ENCODE measurements at regions not wholly inside any gene's neighbourhood (a gene's known extent, or its start where the extent isn't known, plus 50 kb on each side); places are given as distances from the start of the nearest gene placed in this dataset.
"Not testable (repeated sequence)": the region's sequence is repeated elsewhere in the genome, so short reads cannot be mapped to it uniquely, and the experiment has no call there.

DNA sequence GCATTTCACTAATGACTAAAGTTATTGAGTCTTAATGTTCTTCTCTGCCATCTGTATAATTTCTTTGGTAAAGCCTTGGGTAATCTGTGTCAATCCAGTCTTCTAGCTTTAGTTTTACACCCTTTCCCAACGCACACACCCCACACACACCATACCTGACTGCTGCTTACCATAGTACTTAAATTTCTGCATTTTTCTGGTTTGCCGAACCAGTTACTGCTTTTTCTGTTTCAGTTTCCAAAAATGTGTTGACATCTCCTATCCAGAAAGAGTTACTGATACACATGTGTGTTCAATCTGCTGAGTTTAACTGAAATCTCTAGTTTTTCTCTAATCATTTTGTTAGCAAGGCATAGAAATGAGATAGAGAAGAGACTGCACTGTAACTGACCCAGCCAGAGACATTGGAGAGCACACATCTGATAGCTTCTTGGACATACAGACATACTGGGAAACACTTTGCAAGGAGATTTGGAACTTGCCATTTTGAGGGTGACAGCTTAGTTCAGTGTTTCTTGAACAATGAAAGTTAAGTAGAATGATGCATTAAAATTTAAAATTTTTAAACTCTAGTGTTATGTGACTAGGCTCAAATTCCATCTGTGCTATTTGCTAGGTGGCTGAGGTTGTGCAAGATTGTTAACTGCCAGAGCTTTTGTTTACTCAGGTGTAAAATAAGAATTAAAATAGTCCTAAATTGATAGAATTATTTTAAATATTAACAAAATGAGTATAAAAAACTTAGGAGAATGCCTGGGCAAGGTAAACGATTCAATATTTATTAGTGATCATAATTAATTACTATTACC is 807.6 kb downstream of the DNAJB9 start:
- no peak overlapping the region for H3K27ac ChIP-seq (ENCODE audit: low read length)
- WGBS: 76% methylated on average over 3 of the region's 3 CpGs
- DNase-seq (no peak), ATAC-seq (no peak)
- intact Hi-C loops (cut with DNase I): no loop called here
- H3K27me3 ChIP-seq (ENCODE audit: control insufficient read depth, insufficient read depth): no peaks in the 10 kb centered on the region
- no peaks in the 10 kb centered on the region for H3K4me1 ChIP-seq (ENCODE audit: control insufficient read depth, insufficient read depth, low read length)
- no peaks in the 10 kb centered on the region for H3K9me3 ChIP-seq (ENCODE audit: control insufficient read depth, low read length)
- no peak overlapping the region for H3K4me3 ChIP-seq (ENCODE audit: low read length)

DNA sequence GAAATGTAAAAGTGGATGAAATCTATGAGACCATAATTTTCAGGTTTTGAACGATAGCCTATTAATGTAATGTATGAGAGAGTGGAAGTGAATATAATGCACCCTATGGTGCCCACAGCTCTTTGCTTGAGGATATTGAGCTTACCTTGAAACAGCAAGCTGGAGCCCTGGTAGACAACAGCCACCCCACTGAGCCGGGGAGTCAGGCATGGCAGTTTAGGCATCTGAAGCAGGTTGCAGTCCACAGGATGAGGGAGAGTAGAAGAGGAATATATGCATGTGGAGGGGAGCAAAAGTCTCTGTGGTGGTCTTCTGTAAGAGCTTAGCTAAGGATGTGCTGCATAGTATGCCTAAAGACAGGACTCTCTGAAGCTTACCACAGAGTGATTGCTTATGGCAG is 817.3 kb downstream of the DNAJB9 start:
- no peak overlapping the region for H3K27ac ChIP-seq (ENCODE audit: low read length)
- ATAC-seq: no peak
- no peaks in the 10 kb centered on the region for H3K27me3 ChIP-seq (ENCODE audit: control insufficient read depth, insufficient read depth)
- no peak overlapping the region for H3K4me3 ChIP-seq (ENCODE audit: low read length)
- intact Hi-C loops (cut with DNase I): no loop called here
- no peak for DNase-seq
- no peaks in the 10 kb centered on the region for H3K9me3 ChIP-seq (ENCODE audit: control insufficient read depth, low read length)
- H3K4me1 ChIP-seq (ENCODE audit: control insufficient read depth, insufficient read depth, low read length): no peaks in the 10 kb centered on the region
- WGBS: 96% methylated on average over 2 of the region's 2 CpGs

DNA sequence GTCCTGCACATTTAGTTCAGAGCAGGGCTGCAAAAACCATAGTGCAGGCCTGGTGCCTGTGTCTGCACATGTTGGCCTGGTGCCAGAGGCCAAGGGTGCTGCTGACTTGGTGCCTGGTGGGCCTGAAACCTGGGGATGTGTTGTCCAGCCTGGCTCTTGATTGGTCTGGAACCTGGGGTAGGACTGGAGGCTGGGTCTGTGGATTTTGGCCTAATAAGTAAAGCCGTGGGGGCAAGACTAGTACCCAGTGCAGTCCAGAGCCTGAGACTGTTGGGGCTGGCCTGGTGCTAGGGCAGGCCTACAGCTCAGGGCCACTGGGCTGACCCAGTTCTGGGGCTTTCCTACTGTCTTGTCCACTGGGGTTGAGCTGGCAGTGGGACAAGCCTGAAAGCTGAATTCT is 817.9 kb downstream of the DNAJB9 start:
- 95% methylated on average over 1 of the region's 1 CpG for WGBS
- intact Hi-C loops (cut with DNase I): no loop called here
- H3K27me3 ChIP-seq (ENCODE audit: control insufficient read depth, insufficient read depth): no peaks in the 10 kb centered on the region
- ATAC-seq (peak in 1 of 2 donors; percentile 29), DNase-seq (peak in 2 of 3 donors; percentile 28 to 41)
- H3K27ac ChIP-seq (ENCODE audit: low read length): no peak overlapping the region
- no peak overlapping the region for H3K4me3 ChIP-seq (ENCODE audit: low read length)
- H3K4me1 ChIP-seq (ENCODE audit: control insufficient read depth, insufficient read depth, low read length): no peaks in the 10 kb centered on the region
- H3K9me3 ChIP-seq (ENCODE audit: control insufficient read depth, low read length): no peaks in the 10 kb centered on the region

DNA sequence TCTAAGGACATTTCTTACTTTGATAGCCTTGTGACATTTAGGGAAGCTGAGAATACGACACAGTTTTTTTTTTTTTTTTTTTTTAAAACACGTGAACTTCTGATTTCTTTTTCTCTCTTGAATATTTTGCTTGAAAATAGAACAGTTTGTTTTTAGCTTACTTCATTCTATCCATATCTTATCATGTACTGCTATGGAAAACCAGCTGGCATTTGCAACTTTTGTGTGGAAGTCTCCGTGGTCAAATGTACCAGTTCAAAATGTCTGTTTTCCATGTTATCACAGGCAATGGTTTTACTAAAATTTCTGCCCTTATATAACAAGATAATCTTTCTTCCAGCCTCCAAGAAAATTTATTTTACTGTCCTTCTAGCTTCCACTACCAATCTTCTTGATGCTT is 821.6 kb downstream of the DNAJB9 start:
- intact Hi-C loops (cut with DNase I): no loop called here
- Histone ChIP-seq H3K27ac (ENCODE audit: low read length) (no peak overlapping the region), H3K9me3 (ENCODE audit: control insufficient read depth, low read length) (no peaks in the 10 kb centered on the region), H3K4me1 (ENCODE audit: control insufficient read depth, insufficient read depth, low read length) (no peaks in the 10 kb centered on the region), H3K4me3 (ENCODE audit: low read length) (no peak overlapping the region), H3K27me3 (ENCODE audit: control insufficient read depth, insufficient read depth) (no peaks in the 10 kb centered on the region)
- no peak for DNase-seq
- ATAC-seq: no peak
- WGBS: 43% methylated on average over 3 of the region's 3 CpGs

DNA sequence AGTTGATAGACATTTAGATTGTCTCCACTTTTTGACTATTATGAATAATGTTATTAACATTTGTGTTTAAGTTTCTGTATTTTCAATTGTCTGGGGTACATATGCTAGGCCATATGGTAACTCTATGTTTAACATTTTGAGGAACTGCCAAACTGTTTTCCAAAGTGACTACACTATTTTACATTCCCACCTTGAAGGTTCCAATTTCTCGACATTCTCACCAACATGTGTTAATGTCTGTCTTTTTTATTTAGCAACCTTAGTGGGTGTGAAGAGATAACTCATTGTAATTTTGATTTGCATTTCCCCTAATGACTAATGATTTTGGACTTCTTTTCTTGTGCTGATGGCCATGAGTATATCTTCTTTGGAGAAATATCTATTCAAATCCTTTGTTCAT is 832.4 kb downstream of the DNAJB9 start:
- Histone ChIP-seq H3K27ac (ENCODE audit: low read length) (no peak overlapping the region), H3K4me3 (ENCODE audit: low read length) (no peak overlapping the region), H3K27me3 (ENCODE audit: control insufficient read depth, insufficient read depth) (no peaks in the 10 kb centered on the region), H3K9me3 (ENCODE audit: control insufficient read depth, low read length) (no peaks in the 10 kb centered on the region), H3K4me1 (ENCODE audit: control insufficient read depth, insufficient read depth, low read length) (no peaks in the 10 kb centered on the region)
- DNase-seq: no peak
- no peak for ATAC-seq
- WGBS: 84% methylated on average over 1 of the region's 1 CpG
- intact Hi-C loops (cut with DNase I): no loop called here

DNA sequence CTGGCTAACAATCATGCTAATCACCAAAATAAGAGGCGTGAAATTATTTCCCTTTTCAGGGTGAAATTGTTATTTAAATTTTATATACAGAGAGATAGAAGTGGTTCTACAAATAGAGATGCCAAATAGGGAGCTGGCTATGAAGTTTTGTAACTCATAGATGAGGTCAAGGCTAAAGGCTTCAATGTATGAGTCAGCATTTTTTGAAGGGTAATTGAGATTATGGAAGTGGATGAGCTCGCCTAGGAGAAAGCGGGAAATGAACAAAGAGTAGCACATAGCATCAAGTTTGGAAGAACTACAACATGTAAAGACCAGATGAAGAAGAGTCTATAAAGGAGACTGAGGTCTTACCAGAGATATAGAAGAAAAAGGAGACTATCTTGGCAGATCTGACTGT is 838.1 kb downstream of the DNAJB9 start:
- no peak for ATAC-seq
- no peaks in the 10 kb centered on the region for H3K9me3 ChIP-seq (ENCODE audit: control insufficient read depth, low read length)
- no peak overlapping the region for H3K4me3 ChIP-seq (ENCODE audit: low read length)
- DNase-seq: no peak
- H3K27me3 ChIP-seq (ENCODE audit: control insufficient read depth, insufficient read depth): no peaks in the 10 kb centered on the region
- intact Hi-C loops (cut with DNase I): no loop called here
- H3K4me1 ChIP-seq (ENCODE audit: control insufficient read depth, insufficient read depth, low read length): no peaks in the 10 kb centered on the region
- no peak overlapping the region for H3K27ac ChIP-seq (ENCODE audit: low read length)
- 82% methylated on average over 3 of the region's 3 CpGs for WGBS

DNA sequence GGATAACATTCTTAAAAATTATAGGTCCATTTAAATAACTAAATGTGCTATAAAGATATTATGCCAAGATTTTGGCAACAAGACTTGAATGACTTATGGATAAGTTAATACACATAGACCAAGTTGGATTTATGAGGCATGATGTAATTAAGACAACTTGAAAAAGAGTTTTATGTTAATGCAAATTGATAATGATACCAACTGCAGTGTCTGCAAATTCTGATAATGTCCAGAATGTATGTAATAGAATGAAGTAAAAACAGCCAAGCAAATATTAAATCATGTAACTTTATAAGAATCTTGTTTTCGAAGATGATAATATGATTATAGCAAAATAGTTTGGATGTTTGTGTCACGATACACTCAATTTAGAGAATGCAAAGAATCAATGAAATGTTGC is 868.3 kb downstream of the DNAJB9 start:
- WGBS: 70% methylated on average over 2 of the region's 2 CpGs
- Histone ChIP-seq H3K27ac (ENCODE audit: low read length) (no peak overlapping the region), H3K9me3 (ENCODE audit: control insufficient read depth, low read length) (no peaks in the 10 kb centered on the region), H3K4me1 (ENCODE audit: control insufficient read depth, insufficient read depth, low read length) (no peaks in the 10 kb centered on the region), H3K4me3 (ENCODE audit: low read length) (no peak overlapping the region), H3K27me3 (ENCODE audit: control insufficient read depth, insufficient read depth) (no peaks in the 10 kb centered on the region)
- intact Hi-C loops (cut with DNase I): no loop called here
- DNase-seq (no peak), ATAC-seq (no peak)

DNA sequence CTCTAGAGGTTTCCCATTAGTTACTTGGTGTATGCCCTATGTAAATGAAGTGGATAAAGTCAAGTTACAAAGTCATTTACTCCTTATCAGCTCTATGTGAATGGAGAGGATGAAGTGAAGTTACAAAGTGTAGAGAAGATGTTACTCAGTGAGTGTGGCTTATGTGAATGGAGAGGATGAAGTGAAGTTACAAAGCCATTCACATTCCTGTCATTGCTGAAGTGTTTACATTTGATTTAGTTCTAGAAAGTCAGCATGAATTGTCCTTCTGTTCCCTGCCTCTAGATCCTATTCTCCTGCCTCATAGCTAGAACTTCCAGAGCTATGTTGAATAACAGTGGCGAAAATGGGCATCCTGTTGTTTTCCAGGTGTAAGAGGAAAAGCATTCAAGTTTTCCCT is 880.1 kb downstream of the DNAJB9 start:
- no peak for ATAC-seq
- DNase-seq: no peak
- intact Hi-C loops (cut with DNase I): no loop called here
- H3K4me3 ChIP-seq (ENCODE audit: low read length): no peak overlapping the region
- no peaks in the 10 kb centered on the region for H3K9me3 ChIP-seq (ENCODE audit: control insufficient read depth, low read length)
- H3K4me1 ChIP-seq (ENCODE audit: control insufficient read depth, insufficient read depth, low read length): no peaks in the 10 kb centered on the region
- no peaks in the 10 kb centered on the region for H3K27me3 ChIP-seq (ENCODE audit: control insufficient read depth, insufficient read depth)
- 84% methylated on average over 1 of the region's 1 CpG for WGBS
- no peak overlapping the region for H3K27ac ChIP-seq (ENCODE audit: low read length)

DNA sequence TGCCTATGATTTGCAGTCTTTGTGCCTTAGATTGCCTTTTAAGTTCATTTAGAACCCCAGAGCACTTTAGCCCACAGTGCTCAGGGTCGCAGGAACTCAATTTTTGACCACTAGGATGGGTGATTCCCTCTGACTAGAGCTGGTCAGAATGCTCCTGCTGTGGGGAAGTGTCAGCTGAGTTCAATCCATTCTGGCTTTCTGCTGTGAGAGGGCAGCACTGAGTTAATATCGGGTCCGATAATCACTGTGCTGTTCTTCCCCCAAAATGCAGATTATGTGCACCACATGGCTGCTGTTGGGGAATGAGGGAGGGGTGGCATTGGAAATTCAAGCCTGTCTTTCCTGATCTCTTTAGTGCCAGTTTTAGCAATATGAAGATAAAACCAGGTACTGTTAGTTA is 886.4 kb downstream of the DNAJB9 start:
- ATAC-seq: no peak
- 74% methylated on average over 3 of the region's 3 CpGs for WGBS
- H3K27me3 ChIP-seq (ENCODE audit: control insufficient read depth, insufficient read depth): no peaks in the 10 kb centered on the region
- no peak for DNase-seq
- no peak overlapping the region for H3K27ac ChIP-seq (ENCODE audit: low read length)
- H3K4me3 ChIP-seq (ENCODE audit: low read length): no peak overlapping the region
- intact Hi-C loops (cut with DNase I): no loop called here
- no peaks in the 10 kb centered on the region for H3K4me1 ChIP-seq (ENCODE audit: control insufficient read depth, insufficient read depth, low read length)
- no peaks in the 10 kb centered on the region for H3K9me3 ChIP-seq (ENCODE audit: control insufficient read depth, low read length)

DNA sequence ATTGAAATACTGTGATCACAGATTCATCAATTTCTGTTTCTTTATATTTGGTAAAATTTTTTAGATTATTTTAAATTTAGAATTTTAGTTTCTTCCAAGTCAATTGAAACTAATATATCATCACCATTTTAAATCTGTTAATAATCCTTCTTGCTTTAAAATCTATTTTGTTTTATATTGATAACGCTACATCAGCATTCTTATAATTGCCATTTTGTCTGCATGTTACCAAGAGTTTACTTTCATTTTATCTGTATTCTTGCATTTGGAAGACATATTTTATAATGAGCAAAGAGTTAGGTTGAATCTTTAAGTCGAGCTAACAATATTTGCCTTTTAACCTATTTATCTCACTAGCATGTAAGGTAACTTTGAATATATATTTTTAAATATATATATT is 890.6 kb downstream of the DNAJB9 start:
- Histone ChIP-seq H3K27ac (ENCODE audit: low read length) (no peak overlapping the region), H3K4me3 (ENCODE audit: low read length) (no peak overlapping the region), H3K27me3 (ENCODE audit: control insufficient read depth, insufficient read depth) (no peaks in the 10 kb centered on the region), H3K4me1 (ENCODE audit: control insufficient read depth, insufficient read depth, low read length) (no peaks in the 10 kb centered on the region), H3K9me3 (ENCODE audit: control insufficient read depth, low read length) (no peaks in the 10 kb centered on the region)
- no peak for DNase-seq
- no peak for ATAC-seq
- WGBS: 86% methylated on average over 2 of the region's 2 CpGs
- intact Hi-C loops (cut with DNase I): no loop called here

DNA sequence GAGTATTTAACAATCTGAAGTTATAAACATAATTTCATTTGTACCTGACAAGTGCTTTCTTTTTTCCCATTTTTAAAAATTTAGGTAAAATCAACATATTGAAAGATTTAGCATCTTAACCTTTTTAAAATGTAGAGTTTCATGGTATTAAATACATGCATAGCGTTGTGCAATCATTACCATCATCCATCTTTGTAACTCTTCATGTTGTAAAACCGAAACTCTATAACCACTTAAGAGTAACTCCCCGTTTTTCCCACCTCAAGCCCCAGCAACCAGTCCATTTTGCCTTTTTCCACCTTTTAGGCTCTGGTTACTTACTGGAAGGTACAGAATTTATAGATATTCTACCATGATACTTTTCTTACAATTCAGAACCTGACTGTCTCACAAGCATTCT is 892.5 kb downstream of the DNAJB9 start:
- DNase-seq: no peak

DNA sequence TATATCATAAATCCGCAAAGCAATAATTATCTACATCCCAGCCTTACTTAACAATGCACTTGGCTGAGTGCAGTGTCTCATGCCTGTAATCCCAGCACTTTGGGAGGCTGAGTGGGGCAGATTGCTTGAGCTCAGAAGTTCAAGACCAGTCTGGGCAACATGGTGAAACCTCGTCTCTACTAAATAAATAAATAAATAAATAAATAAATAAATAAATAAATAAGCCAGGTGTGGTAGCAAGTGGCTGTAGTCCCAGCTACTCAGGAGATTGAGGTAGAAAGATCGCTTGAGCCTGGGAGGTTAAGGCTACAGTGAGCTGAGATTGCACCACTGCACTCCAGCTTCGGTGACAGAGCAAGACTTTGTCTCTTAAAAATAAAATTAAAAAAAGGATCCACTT is 898.1 kb downstream of the DNAJB9 start:
- H3K27me3 ChIP-seq (ENCODE audit: control insufficient read depth, insufficient read depth); H3K27ac ChIP-seq (ENCODE audit: low read length); DNase-seq; H3K9me3 ChIP-seq (ENCODE audit: control insufficient read depth, low read length); H3K4me1 ChIP-seq (ENCODE audit: control insufficient read depth, insufficient read depth, low read length); intact Hi-C loops (cut with DNase I); H3K4me3 ChIP-seq (ENCODE audit: low read length); ATAC-seq: not testable (repeated sequence)
- 93% methylated on average over 4 of the region's 4 CpGs for WGBS

More for the DNA sequence above, 892.5 kb downstream of the DNAJB9 start:
- H3K27ac ChIP-seq (ENCODE audit: low read length): no peak overlapping the region
- H3K9me3 ChIP-seq (ENCODE audit: control insufficient read depth, low read length): no peaks in the 10 kb centered on the region
- intact Hi-C loops (cut with DNase I): no loop called here
- no peaks in the 10 kb centered on the region for H3K27me3 ChIP-seq (ENCODE audit: control insufficient read depth, insufficient read depth)
- H3K4me1 ChIP-seq (ENCODE audit: control insufficient read depth, insufficient read depth, low read length): no peaks in the 10 kb centered on the region
- WGBS: 84% methylated on average over 3 of the region's 3 CpGs
- no peak overlapping the region for H3K4me3 ChIP-seq (ENCODE audit: low read length)
- ATAC-seq: no peak
